ENCODE measurements at regions not wholly inside any gene's neighbourhood (a gene's known extent, or its start where the extent isn't known, plus 50 kb on each side); places are given as distances from the start of the nearest gene placed in this dataset.
A peak's percentile ranks its signal among the peaks of the same experiment; 100 is the strongest.

DNA sequence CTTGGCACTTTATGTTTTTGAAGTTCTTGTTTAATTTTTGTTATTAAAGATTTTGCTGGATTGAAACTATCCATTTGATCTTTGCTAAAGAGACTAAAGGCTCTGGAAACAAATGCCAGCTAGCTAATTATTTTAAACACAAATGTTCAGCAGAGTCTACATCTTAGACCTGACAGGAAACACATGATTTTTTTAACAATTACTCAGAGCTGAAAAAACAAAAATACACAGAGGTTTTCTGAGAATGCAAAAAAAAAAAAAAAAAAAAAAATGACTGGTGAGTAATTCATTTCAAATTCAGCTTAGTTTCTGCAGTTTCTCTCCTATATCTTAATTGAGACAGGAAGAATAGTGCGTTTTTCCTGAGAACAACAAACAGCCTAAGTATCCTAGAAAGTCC lies 448.0 kb downstream of the TENT5A start:
- peak; percentile 22 for DNase-seq (ENCODE audit: low read depth)
- TF ChIP-seq, protein P1, sequence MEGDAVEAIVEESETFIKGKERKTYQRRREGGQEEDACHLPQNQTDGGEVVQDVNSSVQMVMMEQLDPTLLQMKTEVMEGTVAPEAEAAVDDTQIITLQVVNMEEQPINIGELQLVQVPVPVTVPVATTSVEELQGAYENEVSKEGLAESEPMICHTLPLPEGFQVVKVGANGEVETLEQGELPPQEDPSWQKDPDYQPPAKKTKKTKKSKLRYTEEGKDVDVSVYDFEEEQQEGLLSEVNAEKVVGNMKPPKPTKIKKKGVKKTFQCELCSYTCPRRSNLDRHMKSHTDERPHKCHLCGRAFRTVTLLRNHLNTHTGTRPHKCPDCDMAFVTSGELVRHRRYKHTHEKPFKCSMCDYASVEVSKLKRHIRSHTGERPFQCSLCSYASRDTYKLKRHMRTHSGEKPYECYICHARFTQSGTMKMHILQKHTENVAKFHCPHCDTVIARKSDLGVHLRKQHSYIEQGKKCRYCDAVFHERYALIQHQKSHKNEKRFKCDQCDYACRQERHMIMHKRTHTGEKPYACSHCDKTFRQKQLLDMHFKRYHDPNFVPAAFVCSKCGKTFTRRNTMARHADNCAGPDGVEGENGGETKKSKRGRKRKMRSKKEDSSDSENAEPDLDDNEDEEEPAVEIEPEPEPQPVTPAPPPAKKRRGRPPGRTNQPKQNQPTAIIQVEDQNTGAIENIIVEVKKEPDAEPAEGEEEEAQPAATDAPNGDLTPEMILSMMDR (conservative IDR thresholded peaks at IDR 0.05; ENCODE audit: control insufficient read depth, insufficient read depth, low read depth, low read length), result no peak

DNA sequence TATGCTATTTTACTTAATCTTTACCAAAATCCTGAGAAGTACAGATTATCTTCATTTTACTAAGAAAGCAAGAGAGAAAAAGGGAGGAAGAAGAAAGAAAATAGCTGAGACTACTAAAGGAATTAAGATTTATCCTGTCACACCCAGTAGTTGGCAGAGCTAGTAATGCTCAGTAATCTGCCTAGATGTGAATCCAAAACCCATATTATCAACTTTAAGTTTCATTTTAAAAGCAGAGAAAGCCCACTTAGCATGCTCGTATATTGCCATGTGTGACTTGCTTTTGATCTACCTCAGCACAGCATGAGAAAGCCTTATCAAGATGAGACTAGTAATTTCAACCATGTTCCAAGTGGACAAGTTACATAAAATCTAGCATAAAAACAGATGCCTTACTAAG lies 451.5 kb downstream of the TENT5A start:
- TF ChIP-seq, protein P1 (conservative IDR thresholded peaks at IDR 0.05; ENCODE audit: control insufficient read depth, insufficient read depth, low read depth, low read length), result no peak
- no peak for DNase-seq (ENCODE audit: low read depth)
- no peak overlapping the region for H3K4me3 ChIP-seq (ENCODE audit: control insufficient read depth, low read depth, low read length)

More for the DNA sequence above, 448.0 kb downstream of the TENT5A start:
- no peak overlapping the region for H3K4me3 ChIP-seq (ENCODE audit: control insufficient read depth, low read depth, low read length)

DNA sequence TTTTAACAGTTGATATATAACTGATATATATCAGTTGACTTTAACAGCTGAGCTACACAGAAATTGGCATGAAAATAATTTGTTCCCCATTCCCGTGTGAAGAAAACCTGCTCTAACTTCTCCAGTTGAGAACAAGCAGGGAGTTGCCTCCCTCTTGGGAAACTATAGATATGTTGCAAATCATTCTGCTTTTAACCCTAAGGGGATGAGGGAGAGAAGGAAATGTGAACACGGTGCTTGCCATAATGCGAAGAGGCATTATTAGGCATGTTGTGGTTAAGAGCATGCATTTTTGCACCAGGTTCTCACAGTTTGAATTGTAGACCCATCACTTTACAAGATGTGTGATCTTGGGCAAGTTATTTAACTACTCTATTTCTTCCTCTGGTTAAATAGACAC lies 453.7 kb downstream of the TENT5A start:
- no peak for DNase-seq (ENCODE audit: low read depth)
- TF ChIP-seq, protein P1 (conservative IDR thresholded peaks at IDR 0.05; ENCODE audit: control insufficient read depth, insufficient read depth, low read depth, low read length), result no peak
- H3K4me3 ChIP-seq (ENCODE audit: control insufficient read depth, low read depth, low read length), result no peak overlapping the region

DNA sequence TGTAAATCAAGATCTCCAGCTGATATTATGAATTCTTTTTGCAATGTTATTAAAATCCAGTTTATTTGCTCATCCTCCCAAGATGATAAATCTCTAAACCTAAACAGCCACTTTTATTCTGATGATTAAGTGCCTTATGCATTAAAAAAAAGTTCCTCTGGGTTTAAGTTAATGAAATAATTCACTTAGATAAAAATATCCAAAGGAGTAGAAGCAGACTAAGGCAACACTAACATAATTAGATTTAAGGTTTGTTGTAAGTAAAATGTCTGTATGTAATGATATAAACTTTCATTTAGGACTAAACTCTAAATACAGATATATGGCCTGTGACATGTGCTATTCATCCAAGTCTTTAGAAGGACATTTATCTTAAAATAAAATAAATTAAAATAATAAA lies 457.2 kb downstream of the TENT5A start:
- no peak overlapping the region for H3K4me3 ChIP-seq (ENCODE audit: control insufficient read depth, low read depth, low read length)
- TF ChIP-seq, protein P1 (conservative IDR thresholded peaks at IDR 0.05; ENCODE audit: control insufficient read depth, insufficient read depth, low read depth, low read length), result no peak

DNA sequence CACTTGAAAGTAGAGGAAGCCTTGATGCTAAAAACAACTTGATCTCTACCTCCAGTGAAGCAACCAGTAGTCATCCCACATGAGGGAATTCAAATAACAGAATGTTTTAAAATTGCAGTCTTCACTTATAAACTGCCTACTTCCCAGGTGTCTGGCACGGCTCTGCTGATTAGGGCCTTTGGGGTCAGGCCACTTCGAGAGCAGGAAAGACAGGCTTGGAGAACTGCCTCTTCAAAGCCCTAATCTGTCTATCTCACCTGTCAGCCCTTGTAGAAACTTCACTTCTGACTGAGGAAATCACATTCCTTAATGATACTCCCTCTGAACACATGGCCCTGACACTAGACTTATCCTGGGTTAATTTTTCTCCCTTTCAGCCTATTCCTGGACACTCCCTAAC lies 458.6 kb downstream of the TENT5A start:
- no peak overlapping the region for H3K4me3 ChIP-seq (ENCODE audit: control insufficient read depth, low read depth, low read length)
- no peak for DNase-seq (ENCODE audit: low read depth)
- TF ChIP-seq, protein P1 (conservative IDR thresholded peaks at IDR 0.05; ENCODE audit: control insufficient read depth, insufficient read depth, low read depth, low read length), result no peak

More for the DNA sequence above, 457.2 kb downstream of the TENT5A start:
- no peak for DNase-seq (ENCODE audit: low read depth)

DNA sequence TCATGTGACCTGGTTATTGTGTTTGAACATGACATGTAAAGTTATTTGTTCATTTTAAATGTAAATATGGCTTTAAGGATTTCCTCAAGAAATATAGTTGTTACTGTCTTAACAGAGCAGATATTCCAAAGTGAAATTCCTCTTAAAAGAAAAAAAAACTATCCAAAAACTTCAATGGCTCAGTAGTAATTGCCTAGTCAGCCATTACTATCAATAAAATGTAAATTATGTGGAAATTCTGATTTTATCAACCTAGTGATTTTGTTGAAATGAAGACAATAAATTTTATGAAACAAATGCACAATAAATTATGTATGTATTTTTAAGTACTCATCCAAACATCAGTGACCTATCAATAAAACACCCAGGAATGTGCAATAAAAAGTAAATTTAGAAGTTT lies 463.3 kb downstream of the TENT5A start:
- TF ChIP-seq, protein P1 (conservative IDR thresholded peaks at IDR 0.05; ENCODE audit: control insufficient read depth, insufficient read depth, low read depth, low read length), result no peak
- no peak for DNase-seq (ENCODE audit: low read depth)
- H3K4me3 ChIP-seq (ENCODE audit: control insufficient read depth, low read depth, low read length), result no peak overlapping the region

DNA sequence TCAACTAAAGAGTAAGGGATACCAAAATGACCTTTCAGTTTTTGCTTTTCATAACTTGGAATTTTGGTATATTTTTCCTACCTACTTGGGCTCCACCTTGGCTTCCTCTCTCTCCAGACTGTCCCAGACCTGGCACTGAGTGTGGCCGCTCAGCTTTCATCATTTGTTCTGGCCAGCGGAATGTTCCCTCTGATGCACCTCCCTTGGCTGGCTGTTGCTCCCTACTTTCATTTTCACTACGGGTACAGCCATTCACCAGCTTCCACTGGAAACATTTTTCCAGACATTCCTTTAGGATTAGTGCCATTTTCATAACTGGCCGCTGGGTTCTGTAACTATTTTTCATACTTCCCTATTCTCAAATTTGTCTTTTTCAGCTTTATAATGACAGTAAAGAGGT lies 487.4 kb downstream of the TENT5A start:
- peak overlapping the region; percentile 20 for H3K4me3 ChIP-seq (ENCODE audit: control insufficient read depth, low read depth, low read length)
- peak; percentile 62 for DNase-seq (ENCODE audit: low read depth)
- TF ChIP-seq, protein P1 (conservative IDR thresholded peaks at IDR 0.05; ENCODE audit: control insufficient read depth, insufficient read depth, low read depth, low read length), result no peak
